ENCODE measurements at regions not wholly inside any gene's neighbourhood (a gene's known extent, or its start where the extent isn't known, plus 50 kb on each side); places are given as distances from the start of the nearest gene placed in this dataset.

- no peaks in the 10 kb centered on the region for H3K27me3 ChIP-seq (ENCODE audit: control insufficient read depth in 4 of 4, insufficient read depth in 4 of 4, low read length in 3 of 4)
- no peak overlapping the region for H3K9ac ChIP-seq (ENCODE audit: low read depth in 1 of 2, low read length in 2 of 2)
- DNase-seq (ENCODE audit: low spot score), result no peak
- H3K4me3 ChIP-seq (ENCODE audit: low read depth in 1 of 3, low read length in 3 of 3), result no peak overlapping the region
- no peaks in the 10 kb centered on the region for H3K4me1 ChIP-seq (ENCODE audit: control insufficient read depth in 4 of 4, insufficient read depth in 4 of 4, low read length in 3 of 4)
- H3K36me3 ChIP-seq (ENCODE audit: control insufficient read depth in 4 of 4, insufficient read depth in 3 of 4, low read depth in 1 of 4, low read length in 3 of 4), result no peaks in the 10 kb centered on the region
- peaks cover 0 to 10% (median 3%) of the 10 kb centered on the region in 4 donors for H3K9me3 ChIP-seq (ENCODE audit: control insufficient read depth in 4 of 4, low read length in 3 of 4)
- TF ChIP-seq HNF4A (conservative IDR thresholded peaks at IDR 0.05) (no peak), SP1 (IDR thresholded peaks at IDR 0.05) (no peak), JUND (IDR thresholded peaks at IDR 0.05) (no peak), RXRA (IDR thresholded peaks at IDR 0.05) (no peak), HNF4G (IDR thresholded peaks at IDR 0.05) (no peak), FOXA1 (IDR thresholded peaks at IDR 0.05) (no peak), GABPA (IDR thresholded peaks at IDR 0.05 in 1 of 2, conservative IDR thresholded peaks at IDR 0.05 in 1 of 2) (no peak), RAD21 (IDR thresholded peaks at IDR 0.05) (no peak), NR2F2 (IDR thresholded peaks at IDR 0.05) (no peak), EGR1 (IDR thresholded peaks at IDR 0.05; ENCODE audit: low read depth in 2 of 2) (no peak)
- TF ChIP-seq, protein P1, sequence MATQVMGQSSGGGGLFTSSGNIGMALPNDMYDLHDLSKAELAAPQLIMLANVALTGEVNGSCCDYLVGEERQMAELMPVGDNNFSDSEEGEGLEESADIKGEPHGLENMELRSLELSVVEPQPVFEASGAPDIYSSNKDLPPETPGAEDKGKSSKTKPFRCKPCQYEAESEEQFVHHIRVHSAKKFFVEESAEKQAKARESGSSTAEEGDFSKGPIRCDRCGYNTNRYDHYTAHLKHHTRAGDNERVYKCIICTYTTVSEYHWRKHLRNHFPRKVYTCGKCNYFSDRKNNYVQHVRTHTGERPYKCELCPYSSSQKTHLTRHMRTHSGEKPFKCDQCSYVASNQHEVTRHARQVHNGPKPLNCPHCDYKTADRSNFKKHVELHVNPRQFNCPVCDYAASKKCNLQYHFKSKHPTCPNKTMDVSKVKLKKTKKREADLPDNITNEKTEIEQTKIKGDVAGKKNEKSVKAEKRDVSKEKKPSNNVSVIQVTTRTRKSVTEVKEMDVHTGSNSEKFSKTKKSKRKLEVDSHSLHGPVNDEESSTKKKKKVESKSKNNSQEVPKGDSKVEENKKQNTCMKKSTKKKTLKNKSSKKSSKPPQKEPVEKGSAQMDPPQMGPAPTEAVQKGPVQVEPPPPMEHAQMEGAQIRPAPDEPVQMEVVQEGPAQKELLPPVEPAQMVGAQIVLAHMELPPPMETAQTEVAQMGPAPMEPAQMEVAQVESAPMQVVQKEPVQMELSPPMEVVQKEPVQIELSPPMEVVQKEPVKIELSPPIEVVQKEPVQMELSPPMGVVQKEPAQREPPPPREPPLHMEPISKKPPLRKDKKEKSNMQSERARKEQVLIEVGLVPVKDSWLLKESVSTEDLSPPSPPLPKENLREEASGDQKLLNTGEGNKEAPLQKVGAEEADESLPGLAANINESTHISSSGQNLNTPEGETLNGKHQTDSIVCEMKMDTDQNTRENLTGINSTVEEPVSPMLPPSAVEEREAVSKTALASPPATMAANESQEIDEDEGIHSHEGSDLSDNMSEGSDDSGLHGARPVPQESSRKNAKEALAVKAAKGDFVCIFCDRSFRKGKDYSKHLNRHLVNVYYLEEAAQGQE (IDR thresholded peaks at IDR 0.05), result no peak
- TF ChIP-seq, protein P2, sequence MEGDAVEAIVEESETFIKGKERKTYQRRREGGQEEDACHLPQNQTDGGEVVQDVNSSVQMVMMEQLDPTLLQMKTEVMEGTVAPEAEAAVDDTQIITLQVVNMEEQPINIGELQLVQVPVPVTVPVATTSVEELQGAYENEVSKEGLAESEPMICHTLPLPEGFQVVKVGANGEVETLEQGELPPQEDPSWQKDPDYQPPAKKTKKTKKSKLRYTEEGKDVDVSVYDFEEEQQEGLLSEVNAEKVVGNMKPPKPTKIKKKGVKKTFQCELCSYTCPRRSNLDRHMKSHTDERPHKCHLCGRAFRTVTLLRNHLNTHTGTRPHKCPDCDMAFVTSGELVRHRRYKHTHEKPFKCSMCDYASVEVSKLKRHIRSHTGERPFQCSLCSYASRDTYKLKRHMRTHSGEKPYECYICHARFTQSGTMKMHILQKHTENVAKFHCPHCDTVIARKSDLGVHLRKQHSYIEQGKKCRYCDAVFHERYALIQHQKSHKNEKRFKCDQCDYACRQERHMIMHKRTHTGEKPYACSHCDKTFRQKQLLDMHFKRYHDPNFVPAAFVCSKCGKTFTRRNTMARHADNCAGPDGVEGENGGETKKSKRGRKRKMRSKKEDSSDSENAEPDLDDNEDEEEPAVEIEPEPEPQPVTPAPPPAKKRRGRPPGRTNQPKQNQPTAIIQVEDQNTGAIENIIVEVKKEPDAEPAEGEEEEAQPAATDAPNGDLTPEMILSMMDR (IDR thresholded peaks at IDR 0.05; ENCODE audit: low read depth, low read length, missing input control), result no peak
- 83% methylated on average over 21 of the region's 21 CpGs for WGBS
- H3K27ac ChIP-seq (ENCODE audit: low read depth in 1 of 2, low read length in 2 of 2), result no peak overlapping the region
Observed at GRCh38 chr19:14317157-14317556, 64.1 kb upstream of the ADGRE5 start.

DNA sequence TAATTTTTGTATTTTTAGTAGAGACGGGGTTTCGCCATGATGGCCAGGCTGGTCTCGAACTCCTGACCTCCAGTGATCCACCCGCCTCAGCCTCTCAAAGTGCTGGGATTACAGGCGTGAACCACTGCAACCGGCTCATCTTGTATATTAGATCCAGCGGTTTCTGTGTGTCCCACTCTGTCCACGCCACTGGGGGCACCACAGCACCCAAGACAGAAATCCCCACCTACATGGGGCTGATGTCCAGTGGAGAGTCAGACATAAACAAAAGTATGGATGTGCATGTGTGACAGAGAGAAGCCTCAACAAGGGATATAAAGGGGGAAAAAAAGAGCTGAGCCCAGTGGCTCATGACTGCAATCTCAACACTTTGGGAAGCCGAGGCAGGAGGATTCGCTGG is 65.8 kb upstream of the ADGRE5 start:
- no peak overlapping the region for H3K9ac ChIP-seq (ENCODE audit: low read depth in 1 of 2, low read length in 2 of 2)
- H3K4me3 ChIP-seq (ENCODE audit: low read depth in 1 of 3, low read length in 3 of 3), result no peak overlapping the region
- DNase-seq (ENCODE audit: low spot score), result no peak
- no peaks in the 10 kb centered on the region for H3K36me3 ChIP-seq (ENCODE audit: control insufficient read depth in 4 of 4, insufficient read depth in 3 of 4, low read depth in 1 of 4, low read length in 3 of 4)
- no peaks in the 10 kb centered on the region for H3K27me3 ChIP-seq (ENCODE audit: control insufficient read depth in 4 of 4, insufficient read depth in 4 of 4, low read length in 3 of 4)
- H3K4me1 ChIP-seq (ENCODE audit: control insufficient read depth in 4 of 4, insufficient read depth in 4 of 4, low read length in 3 of 4), result no peaks in the 10 kb centered on the region
- 82% methylated on average over 10 of the region's 10 CpGs for WGBS
- no peak overlapping the region for H3K27ac ChIP-seq (ENCODE audit: low read depth in 1 of 2, low read length in 2 of 2)
- no peak for TF ChIP-seq RAD21 (IDR thresholded peaks at IDR 0.05)
- no peak for TF ChIP-seq RXRA (IDR thresholded peaks at IDR 0.05)
- no peak for TF ChIP-seq GABPA (IDR thresholded peaks at IDR 0.05 in 1 of 2, conservative IDR thresholded peaks at IDR 0.05 in 1 of 2)
- TF ChIP-seq TAF1 (conservative IDR thresholded peaks at IDR 0.05), result no peak
- TF ChIP-seq HNF4A (conservative IDR thresholded peaks at IDR 0.05), result no peak
- TF ChIP-seq HNF4G (IDR thresholded peaks at IDR 0.05), result no peak
- no peak for TF ChIP-seq NR2F2 (IDR thresholded peaks at IDR 0.05)
- no peak for TF ChIP-seq EGR1 (IDR thresholded peaks at IDR 0.05; ENCODE audit: low read depth in 2 of 2)
- no peak for TF ChIP-seq ATF3 (IDR thresholded peaks at IDR 0.05)
- TF ChIP-seq, protein P1 (IDR thresholded peaks at IDR 0.05), result no peak
- no peak for TF ChIP-seq SP1 (IDR thresholded peaks at IDR 0.05)
- TF ChIP-seq, protein P3, sequence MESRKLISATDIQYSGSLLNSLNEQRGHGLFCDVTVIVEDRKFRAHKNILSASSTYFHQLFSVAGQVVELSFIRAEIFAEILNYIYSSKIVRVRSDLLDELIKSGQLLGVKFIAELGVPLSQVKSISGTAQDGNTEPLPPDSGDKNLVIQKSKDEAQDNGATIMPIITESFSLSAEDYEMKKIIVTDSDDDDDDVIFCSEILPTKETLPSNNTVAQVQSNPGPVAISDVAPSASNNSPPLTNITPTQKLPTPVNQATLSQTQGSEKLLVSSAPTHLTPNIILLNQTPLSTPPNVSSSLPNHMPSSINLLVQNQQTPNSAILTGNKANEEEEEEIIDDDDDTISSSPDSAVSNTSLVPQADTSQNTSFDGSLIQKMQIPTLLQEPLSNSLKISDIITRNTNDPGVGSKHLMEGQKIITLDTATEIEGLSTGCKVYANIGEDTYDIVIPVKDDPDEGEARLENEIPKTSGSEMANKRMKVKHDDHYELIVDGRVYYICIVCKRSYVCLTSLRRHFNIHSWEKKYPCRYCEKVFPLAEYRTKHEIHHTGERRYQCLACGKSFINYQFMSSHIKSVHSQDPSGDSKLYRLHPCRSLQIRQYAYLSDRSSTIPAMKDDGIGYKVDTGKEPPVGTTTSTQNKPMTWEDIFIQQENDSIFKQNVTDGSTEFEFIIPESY (IDR thresholded peaks at IDR 0.05), result no peak
- TF ChIP-seq FOXA1 (IDR thresholded peaks at IDR 0.05), result no peak
- TF ChIP-seq, protein P2 (IDR thresholded peaks at IDR 0.05; ENCODE audit: low read depth, low read length, missing input control), result no peak
- no peak for TF ChIP-seq MAX (IDR thresholded peaks at IDR 0.05)
- TF ChIP-seq YY1 (IDR thresholded peaks at IDR 0.05), result no peak
- peaks cover 0 to 5% (median 2%) of the 10 kb centered on the region in 4 donors for H3K9me3 ChIP-seq (ENCODE audit: control insufficient read depth in 4 of 4, low read length in 3 of 4)

Data from liver (tissue), 8 donors.